ENCODE measurements at regions not wholly inside any gene's neighbourhood (a gene's known extent, or its start where the extent isn't known, plus 50 kb on each side); places are given as distances from the start of the nearest gene placed in this dataset.

GRCh38 chr3:88954853-88955252 lies 152.6 kb upstream of the EPHA3 start:
- Histone ChIP-seq H3K4me3 (no peak overlapping the region), H3K36me3 (replicated peaks in 1 of 2; ENCODE audit: insufficient read depth in 1 of 2, low read depth in 2 of 2) (no peaks in the 10 kb centered on the region), H3K27me3 (no peaks in the 10 kb centered on the region), H3K4me1 (no peaks in the 10 kb centered on the region), H3K27ac (no peak overlapping the region), H3K9me3 (no peaks in the 10 kb centered on the region)
- TF ChIP-seq CTCF (IDR thresholded peaks at IDR 0.05) (no peak), POLR2A (IDR thresholded peaks at IDR 0.05) (no peak)
- intact Hi-C loops (cut with DNase I): no loop called here
- no peak for DNase-seq
- no peak for ATAC-seq
- 60 to 61% methylated on average over 4 of the region's 4 CpGs for WGBS, 2 donors

GRCh38 chr3:88955274-88955673 lies 152.1 kb upstream of the EPHA3 start:
- intact Hi-C loops (cut with DNase I): no loop called here
- no peak for DNase-seq
- TF ChIP-seq CTCF (IDR thresholded peaks at IDR 0.05) (no peak), POLR2A (IDR thresholded peaks at IDR 0.05) (no peak)
- H3K4me3 ChIP-seq: no peak overlapping the region
- no peak overlapping the region for H3K27ac ChIP-seq
- no peaks in the 10 kb centered on the region for H3K4me1 ChIP-seq
- H3K27me3 ChIP-seq: no peaks in the 10 kb centered on the region
- H3K9me3 ChIP-seq: no peaks in the 10 kb centered on the region
- WGBS, 2 donors: 81 to 92% methylated on average over 8 of the region's 8 CpGs
- no peak for ATAC-seq
- H3K36me3 ChIP-seq (replicated peaks in 1 of 2; ENCODE audit: insufficient read depth in 1 of 2, low read depth in 2 of 2): no peaks in the 10 kb centered on the region

GRCh38 chr3:88957711-88958439 lies 149.5 kb upstream of the EPHA3 start:
- 13 to 27% methylated on average over 1 of the region's 1 CpG for WGBS, 2 donors
- ATAC-seq (no peak), DNase-seq (no peak)
- intact Hi-C loops (cut with DNase I): no loop called here
- Histone ChIP-seq H3K36me3 (replicated peaks in 1 of 2; ENCODE audit: insufficient read depth in 1 of 2, low read depth in 2 of 2) (no peaks in the 10 kb centered on the region), H3K9me3 (no peaks in the 10 kb centered on the region), H3K4me1 (no peaks in the 10 kb centered on the region), H3K27me3 (no peaks in the 10 kb centered on the region), H3K27ac (no peak overlapping the region), H3K4me3 (no peak overlapping the region)
- no peak for TF ChIP-seq CTCF (IDR thresholded peaks at IDR 0.05)
- no peak for TF ChIP-seq POLR2A (IDR thresholded peaks at IDR 0.05)

- no peak for ATAC-seq
- TF ChIP-seq POLR2A (IDR thresholded peaks at IDR 0.05): no peak
- no peak for TF ChIP-seq CTCF (IDR thresholded peaks at IDR 0.05)
- intact Hi-C loops (cut with DNase I): no loop called here
- no peaks in the 10 kb centered on the region for H3K36me3 ChIP-seq (replicated peaks in 1 of 2; ENCODE audit: insufficient read depth in 1 of 2, low read depth in 2 of 2)
- H3K27me3 ChIP-seq: no peaks in the 10 kb centered on the region
- H3K4me3 ChIP-seq: no peak overlapping the region
- H3K4me1 ChIP-seq: no peaks in the 10 kb centered on the region
- H3K9me3 ChIP-seq: no peaks in the 10 kb centered on the region
- no peak overlapping the region for H3K27ac ChIP-seq
- DNase-seq: no peak
- WGBS, 2 donors: 80 to 84% methylated on average over 3 of the region's 3 CpGs
These were observed 147.4 kb upstream of the EPHA3 start for GRCh38 chr3:88960019-88960418.

GRCh38 chr3:88963003-88963402 lies 144.4 kb upstream of the EPHA3 start:
- no peaks in the 10 kb centered on the region for H3K9me3 ChIP-seq
- intact Hi-C loops (cut with DNase I): no loop called here
- H3K27ac ChIP-seq: no peak overlapping the region
- H3K4me3 ChIP-seq: no peak overlapping the region
- H3K36me3 ChIP-seq (replicated peaks in 1 of 2; ENCODE audit: insufficient read depth in 1 of 2, low read depth in 2 of 2): no peaks in the 10 kb centered on the region
- H3K27me3 ChIP-seq: no peaks in the 10 kb centered on the region
- DNase-seq: no peak
- TF ChIP-seq POLR2A (IDR thresholded peaks at IDR 0.05) (no peak), CTCF (IDR thresholded peaks at IDR 0.05) (no peak)
- no peak for ATAC-seq
- no peaks in the 10 kb centered on the region for H3K4me1 ChIP-seq
